GM21723 (cell line): ENCODE measurements at regions not wholly inside any gene's neighbourhood (a gene's known extent, or its start where the extent isn't known, plus 50 kb on each side); places are given as distances from the start of the nearest gene placed in this dataset.

Source experiments
- ATAC-seq: cut with Tn5 transposase; IDR thresholded peaks from one replicate; pipeline ENCODE4 v1.9.1; 2021; ENCODE audit warnings: mild to moderate bottlenecking, moderate library complexity; ENCODE audit not compliant: unreplicated experiment

- ATAC-seq, result no peak
Measured at GRCh38 chr18:44518666-44519065, 162.0 kb upstream of the SETBP1 start.

GRCh38 chr18:44520981-44521667 is 159.6 kb upstream of the SETBP1 start:
- no peak for ATAC-seq

- ATAC-seq, result no peak
Measured at GRCh38 chr18:44521668-44522022, 159.0 kb upstream of the SETBP1 start.

- no peak for ATAC-seq
Measured at GRCh38 chr18:44526705-44527415, 153.8 kb upstream of the SETBP1 start.

- ATAC-seq, result no peak
Measured at GRCh38 chr18:44533071-44533470, 147.6 kb upstream of the SETBP1 start.

GRCh38 chr18:44536046-44536445 is 144.6 kb upstream of the SETBP1 start:
- no peak for ATAC-seq

GRCh38 chr18:44536619-44537018 is 144.1 kb upstream of the SETBP1 start:
- no peak for ATAC-seq

GRCh38 chr18:44537526-44537925 is 143.2 kb upstream of the SETBP1 start:
- no peak for ATAC-seq

- ATAC-seq, result no peak
Measured at GRCh38 chr18:44539926-44540325, 140.8 kb upstream of the SETBP1 start.

- ATAC-seq, result no peak
Measured at GRCh38 chr18:44541159-44541558, 139.5 kb upstream of the SETBP1 start.

- ATAC-seq, result no peak
Measured at GRCh38 chr18:44541781-44542180, 138.9 kb upstream of the SETBP1 start.

- no peak for ATAC-seq
Measured at GRCh38 chr18:44543387-44543786, 137.3 kb upstream of the SETBP1 start.

- no peak for ATAC-seq
Measured at GRCh38 chr18:44545359-44545985, 135.2 kb upstream of the SETBP1 start.

- no peak for ATAC-seq
Measured at GRCh38 chr18:44546954-44547353, 133.7 kb upstream of the SETBP1 start.

- no peak for ATAC-seq
Measured at GRCh38 chr18:44548291-44549221, 132.1 kb upstream of the SETBP1 start.

- no peak for ATAC-seq
Measured at GRCh38 chr18:44552706-44553105, 128.0 kb upstream of the SETBP1 start.

- no peak for ATAC-seq
Measured at GRCh38 chr18:44556296-44556695, 124.4 kb upstream of the SETBP1 start.

- ATAC-seq, result no peak
Measured at GRCh38 chr18:44557616-44558151, 123.0 kb upstream of the SETBP1 start.

- no peak for ATAC-seq
Measured at GRCh38 chr18:44558767-44559166, 121.9 kb upstream of the SETBP1 start.

- no peak for ATAC-seq
Measured at GRCh38 chr18:44562986-44563385, 117.7 kb upstream of the SETBP1 start.

GRCh38 chr18:44564922-44565321 is 115.8 kb upstream of the SETBP1 start:
- ATAC-seq, result no peak
